Effector CD4-positive, alpha-beta T cell (primary cell): ENCODE measurements at regions not wholly inside any gene's neighbourhood (a gene's known extent, or its start where the extent isn't known, plus 50 kb on each side); places are given as distances from the start of the nearest gene placed in this dataset.

Experiments
- DNase-seq: peaks from one replicate; pipeline ENCODE4 v3.0.0-alpha.2; 2020

- DNase-seq, result no peak
Observed at GRCh38 chr21:25326181-25326580, 281.1 kb downstream of the MRPL39 start.

GRCh38 chr21:25324666-25325065, 282.6 kb downstream of the MRPL39 start:
- DNase-seq, result no peak

GRCh38 chr21:25323356-25323949, 283.8 kb downstream of the MRPL39 start:
- DNase-seq, result no peak

GRCh38 chr21:25314247-25314646, 293.0 kb downstream of the MRPL39 start:
- no peak for DNase-seq

GRCh38 chr21:25313829-25314228, 293.5 kb downstream of the MRPL39 start:
- DNase-seq, result no peak

- no peak for DNase-seq
Observed at GRCh38 chr21:25307489-25307888, 299.8 kb downstream of the MRPL39 start.

GRCh38 chr21:25304611-25305010, 302.7 kb downstream of the MRPL39 start:
- DNase-seq, result no peak

GRCh38 chr21:25300632-25301031, 306.6 kb downstream of the MRPL39 start:
- no peak for DNase-seq

- no peak for DNase-seq
Observed at GRCh38 chr21:25298512-25299491, 308.5 kb downstream of the MRPL39 start.

GRCh38 chr21:25297117-25297516, 310.2 kb downstream of the MRPL39 start:
- no peak for DNase-seq

- no peak for DNase-seq
Observed at GRCh38 chr21:25296252-25296651, 311.0 kb downstream of the MRPL39 start.

GRCh38 chr21:25292396-25292795, 314.9 kb downstream of the MRPL39 start:
- no peak for DNase-seq

GRCh38 chr21:25283720-25284119, 323.6 kb downstream of the MRPL39 start:
- DNase-seq, result no peak

GRCh38 chr21:25281134-25281533, 326.1 kb downstream of the MRPL39 start:
- DNase-seq, result no peak

GRCh38 chr21:25280061-25280460, 327.2 kb downstream of the MRPL39 start:
- DNase-seq, result no peak

- DNase-seq, result no peak
Observed at GRCh38 chr21:25273959-25274358, 333.3 kb downstream of the MRPL39 start.

GRCh38 chr21:25254491-25255174, 352.6 kb downstream of the MRPL39 start:
- no peak for DNase-seq

- DNase-seq, result no peak
Observed at GRCh38 chr21:25246546-25246945, 360.7 kb downstream of the MRPL39 start.

GRCh38 chr21:25244735-25245134, 362.5 kb downstream of the MRPL39 start:
- DNase-seq, result no peak

- no peak for DNase-seq
Observed at GRCh38 chr21:25243808-25244207, 363.5 kb downstream of the MRPL39 start.

GRCh38 chr21:25240974-25241373, 366.3 kb downstream of the MRPL39 start:
- no peak for DNase-seq

- no peak for DNase-seq
Observed at GRCh38 chr21:25234857-25235801, 372.2 kb downstream of the MRPL39 start.
